Hindlimb muscle (tissue), 1 donor: ENCODE measurements at regions not wholly inside any gene's neighbourhood (a gene's known extent, or its start where the extent isn't known, plus 50 kb on each side); places are given as distances from the start of the nearest gene placed in this dataset.
"Not testable (repeated sequence)": the region's sequence is repeated elsewhere in the genome, so short reads cannot be mapped to it uniquely, and the experiment has no call there.

Experiments
- DNase-seq: peaks from one replicate; pipeline ENCODE4 v3.0.0-alpha.2; 2013

DNA sequence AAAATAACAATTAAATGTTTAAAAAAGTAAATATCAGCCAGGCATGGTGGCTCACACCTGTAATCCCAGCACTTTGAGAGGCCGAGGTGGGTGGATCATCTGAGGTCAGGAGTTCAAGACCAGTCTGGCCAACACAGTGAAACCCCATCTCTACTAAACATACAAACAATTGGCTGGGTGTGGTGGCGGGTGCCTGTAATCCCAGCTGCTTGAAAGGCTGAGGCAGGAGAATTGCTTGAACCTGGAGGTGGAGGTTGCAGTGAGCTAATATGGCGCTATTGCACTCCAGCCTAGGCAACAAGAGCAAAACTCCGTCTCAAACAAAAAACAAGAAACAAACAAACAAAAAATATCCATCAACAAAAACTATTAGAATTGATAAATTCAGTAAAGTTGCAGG lies 77.5 kb downstream of the SNX5 start:
- DNase-seq, result not testable (repeated sequence)

DNA sequence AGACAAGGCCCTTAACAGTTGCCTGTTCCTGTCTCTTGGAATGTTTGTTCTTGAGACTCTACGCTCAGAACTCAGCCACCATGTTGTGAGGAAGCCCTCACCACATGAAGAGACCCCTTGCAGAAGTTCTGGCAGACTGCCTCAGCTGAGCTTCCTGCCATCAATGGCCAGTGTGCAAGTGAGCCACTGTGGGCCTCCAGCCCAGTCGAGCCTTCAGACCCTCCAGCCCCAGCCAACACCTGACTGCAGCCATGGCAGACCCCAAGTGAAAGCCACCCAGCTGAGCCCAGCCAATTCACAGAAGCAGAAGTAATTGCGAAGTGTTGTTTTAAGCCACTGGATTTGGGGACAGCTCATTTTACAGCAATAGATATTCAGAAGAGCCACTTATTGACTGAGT lies 78.3 kb downstream of the SNX5 start:
- DNase-seq, result no peak

DNA sequence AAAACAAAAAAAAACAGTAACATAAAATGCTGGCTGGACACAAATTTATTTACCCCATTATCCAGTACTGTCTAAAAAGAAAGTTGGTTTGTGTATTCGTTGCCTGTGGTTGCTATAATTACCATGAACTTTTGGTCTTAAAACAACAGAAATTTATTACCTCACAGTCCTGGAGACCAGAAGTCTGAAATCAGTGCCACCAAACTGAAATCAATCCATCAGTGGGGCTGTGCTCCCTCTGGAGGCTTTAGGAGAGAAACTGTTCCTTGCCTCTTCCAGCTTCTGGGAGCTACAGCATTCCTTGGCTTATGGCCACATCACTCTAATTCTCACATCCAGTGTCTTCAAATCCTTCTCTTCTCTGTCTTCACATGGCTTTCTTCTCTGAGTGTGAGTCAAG lies 79.4 kb downstream of the SNX5 start:
- DNase-seq, result no peak

DNA sequence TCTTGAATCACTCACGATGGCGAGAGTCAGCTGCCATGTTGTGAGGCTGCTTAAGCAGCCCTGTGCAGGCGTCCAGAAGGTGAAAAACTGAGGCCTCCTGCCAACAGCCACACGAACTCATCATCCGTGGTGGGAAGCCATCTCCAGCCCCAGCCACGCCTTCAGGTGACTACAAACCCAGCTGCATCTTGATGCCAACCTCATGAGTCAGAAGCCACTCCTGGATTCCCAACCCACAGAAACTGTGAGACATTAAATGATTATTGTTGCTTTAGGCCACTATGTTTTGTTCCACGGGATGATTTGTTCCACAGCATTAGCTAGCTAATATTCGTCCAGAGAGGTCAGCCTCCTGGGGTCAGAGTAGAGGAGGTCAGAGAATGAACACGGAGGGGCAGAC lies 80.5 kb downstream of the SNX5 start:
- DNase-seq, result no peak

DNA sequence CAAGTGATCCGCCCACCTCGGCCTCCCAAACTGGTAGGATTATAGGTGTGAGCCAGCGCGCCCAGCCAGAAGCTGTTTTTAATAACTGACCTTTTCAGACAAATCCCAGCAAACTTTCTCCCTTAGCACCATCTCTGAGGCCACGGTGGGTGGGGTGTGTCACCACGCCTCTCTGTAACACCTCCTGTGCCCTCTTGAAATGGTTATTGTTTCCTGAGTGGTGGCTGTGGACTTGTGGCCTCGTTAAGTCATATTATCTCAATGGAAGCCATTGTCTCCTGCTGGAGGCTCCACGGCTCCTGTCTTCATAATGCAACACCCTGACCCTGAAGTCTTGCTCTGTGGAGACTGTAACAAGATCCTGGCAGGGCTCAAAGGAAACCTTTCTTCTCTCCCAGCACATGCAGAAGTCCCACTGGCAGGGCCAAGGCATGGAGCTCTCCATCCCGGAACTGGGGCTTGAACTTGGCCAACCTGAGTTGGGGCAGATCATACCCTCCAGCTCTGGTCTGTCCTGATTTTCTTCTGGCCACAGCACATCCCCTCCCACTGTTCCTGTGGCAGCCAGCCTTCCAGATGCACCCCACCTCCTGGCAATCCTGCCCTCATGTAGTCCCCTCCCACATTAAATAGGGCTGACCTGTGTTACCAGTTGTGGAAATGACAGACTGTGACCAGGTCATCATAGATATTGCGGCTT lies 81.1 kb downstream of the SNX5 start:
- no peak for DNase-seq

DNA sequence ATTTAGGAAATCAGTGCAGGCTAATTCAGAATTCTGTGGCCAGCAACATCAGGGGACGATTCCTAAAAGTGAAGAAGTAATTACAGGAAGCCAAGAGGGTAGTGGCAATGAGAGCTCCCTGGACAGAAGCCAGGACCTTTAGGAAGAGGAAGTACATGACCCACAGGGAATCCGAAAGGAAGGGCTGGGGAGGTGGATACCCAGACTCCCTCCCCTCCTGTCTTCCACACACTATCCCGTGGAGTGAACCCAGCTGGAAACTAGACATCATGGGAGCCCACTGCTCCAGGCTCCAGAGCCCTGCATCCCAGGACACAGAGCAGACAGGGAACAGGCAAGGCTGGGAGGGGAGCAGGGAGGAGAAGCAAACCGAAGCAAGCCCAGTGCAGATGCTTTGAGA lies 83.0 kb downstream of the SNX5 start:
- peak; percentile 52 for DNase-seq

DNA sequence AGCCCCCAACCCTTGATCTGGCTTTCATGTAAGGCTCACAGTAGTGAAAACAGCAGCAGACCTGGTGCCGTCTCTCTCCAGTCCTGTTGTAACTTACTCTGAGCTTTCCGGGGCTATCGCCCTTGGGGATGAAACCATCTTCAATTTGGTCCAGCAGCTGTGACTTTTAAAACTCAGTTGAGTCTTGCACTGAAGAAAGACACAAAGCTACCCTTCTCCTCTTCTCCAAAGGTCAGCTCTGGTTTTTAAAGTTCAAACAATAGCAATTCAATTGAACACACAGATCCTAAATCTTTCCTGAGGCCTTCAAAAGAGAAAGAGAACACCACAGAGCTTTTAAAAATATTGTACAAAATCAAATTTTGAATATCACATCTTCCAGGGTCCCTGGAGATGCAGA lies 83.5 kb downstream of the SNX5 start:
- DNase-seq, result no peak

DNA sequence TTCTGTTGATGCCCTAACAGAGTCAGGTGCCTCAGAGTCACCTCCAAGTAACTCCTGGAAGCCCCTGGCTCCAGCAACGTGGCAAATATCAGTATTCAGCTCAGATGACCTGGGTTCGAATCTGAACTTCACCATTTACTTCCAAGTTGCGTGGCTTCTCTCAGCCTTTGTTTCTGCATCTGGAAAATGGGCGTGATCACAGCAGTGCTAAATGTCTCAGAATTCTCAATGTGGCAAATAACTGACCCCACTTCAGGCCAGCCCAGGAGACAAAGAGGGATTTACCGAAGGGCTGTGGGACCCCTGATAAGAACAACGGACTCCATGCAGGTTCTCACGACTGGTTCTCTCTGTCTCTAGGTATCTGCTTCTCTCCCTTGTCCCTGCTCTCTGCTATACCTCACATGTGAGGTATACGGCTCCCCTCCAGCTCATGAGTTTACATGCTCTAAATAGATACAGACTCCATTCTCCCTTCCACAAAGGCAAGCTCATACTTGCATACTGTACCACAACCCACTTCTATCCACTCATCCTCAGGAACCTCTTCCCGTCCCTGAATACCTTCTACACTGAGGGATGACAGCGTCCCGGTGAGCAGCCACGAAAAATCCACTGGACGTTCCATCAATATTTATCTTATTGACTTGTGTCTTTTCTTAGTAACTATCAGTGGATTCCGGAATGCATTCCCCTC lies 84.1 kb downstream of the SNX5 start:
- DNase-seq, result no peak

DNA sequence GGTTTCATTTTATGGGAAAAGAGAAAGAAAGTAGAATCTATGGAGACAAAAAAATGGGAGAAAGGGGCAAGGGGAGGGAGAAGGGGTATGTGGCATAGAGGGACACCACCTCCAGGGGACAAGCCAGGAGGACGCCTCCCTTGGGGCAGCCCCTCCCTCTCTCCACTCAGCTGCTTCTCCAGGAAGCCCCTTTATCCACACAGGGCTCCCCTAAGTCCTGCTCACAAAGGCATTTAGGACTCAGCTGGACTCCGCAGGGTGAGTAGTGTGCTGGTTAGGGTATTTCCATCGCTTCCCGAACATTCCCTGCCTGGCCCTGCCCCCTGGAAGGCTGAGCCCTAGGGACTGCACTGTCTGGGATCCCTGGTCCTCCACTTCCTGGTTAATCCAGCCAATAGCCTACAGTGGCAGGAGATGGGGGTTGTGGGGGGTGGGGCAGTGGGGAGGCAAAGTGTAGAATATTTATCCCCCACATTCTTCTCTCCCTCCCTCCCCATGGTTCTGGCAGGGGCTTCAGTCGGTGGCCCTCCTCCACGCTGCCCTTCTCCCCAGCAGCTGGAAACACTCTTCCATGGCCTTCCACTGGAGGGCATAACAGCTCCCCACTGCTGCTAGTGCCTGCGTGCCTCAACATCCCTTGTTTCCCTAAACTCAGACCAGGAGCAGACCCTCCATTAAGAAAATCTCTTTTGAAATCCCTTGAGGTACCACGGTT lies 84.8 kb downstream of the SNX5 start:
- no peak for DNase-seq

DNA sequence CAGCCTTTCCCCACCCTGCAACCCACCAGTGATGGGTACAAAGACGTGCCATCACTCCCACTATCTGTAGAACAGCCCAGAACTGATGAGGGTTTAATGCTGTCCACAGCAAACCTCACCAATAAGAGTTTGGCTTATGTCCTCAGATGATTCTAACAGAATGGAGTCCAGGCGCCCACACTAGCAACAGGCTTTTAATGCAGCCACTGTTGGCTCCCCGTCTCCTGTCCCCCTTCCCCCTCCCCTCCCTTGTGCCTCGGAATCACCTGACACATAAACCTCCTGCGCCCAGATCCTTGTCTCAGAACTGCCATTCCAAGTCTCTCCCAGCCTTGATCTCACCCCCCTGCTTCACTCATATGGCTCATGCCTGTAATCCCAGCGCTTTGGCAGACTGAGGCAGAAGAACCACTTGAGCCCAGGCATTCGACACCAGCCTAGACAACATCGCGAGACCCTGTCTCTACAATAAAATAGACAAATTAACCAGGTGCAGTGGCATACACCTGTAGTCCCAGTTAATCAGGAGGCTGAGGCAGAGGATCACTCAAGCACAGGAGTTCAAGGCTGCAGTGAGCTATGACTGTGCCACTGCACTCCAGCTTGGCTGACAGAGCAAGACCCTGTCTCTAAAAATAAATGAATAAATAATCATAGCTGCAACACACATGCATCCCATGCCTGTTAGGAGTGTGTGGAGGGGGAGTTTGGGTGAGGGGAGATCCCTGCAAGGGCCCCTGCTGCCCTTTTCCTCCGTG lies 85.6 kb downstream of the SNX5 start:
- DNase-seq, result peak; percentile 23

DNA sequence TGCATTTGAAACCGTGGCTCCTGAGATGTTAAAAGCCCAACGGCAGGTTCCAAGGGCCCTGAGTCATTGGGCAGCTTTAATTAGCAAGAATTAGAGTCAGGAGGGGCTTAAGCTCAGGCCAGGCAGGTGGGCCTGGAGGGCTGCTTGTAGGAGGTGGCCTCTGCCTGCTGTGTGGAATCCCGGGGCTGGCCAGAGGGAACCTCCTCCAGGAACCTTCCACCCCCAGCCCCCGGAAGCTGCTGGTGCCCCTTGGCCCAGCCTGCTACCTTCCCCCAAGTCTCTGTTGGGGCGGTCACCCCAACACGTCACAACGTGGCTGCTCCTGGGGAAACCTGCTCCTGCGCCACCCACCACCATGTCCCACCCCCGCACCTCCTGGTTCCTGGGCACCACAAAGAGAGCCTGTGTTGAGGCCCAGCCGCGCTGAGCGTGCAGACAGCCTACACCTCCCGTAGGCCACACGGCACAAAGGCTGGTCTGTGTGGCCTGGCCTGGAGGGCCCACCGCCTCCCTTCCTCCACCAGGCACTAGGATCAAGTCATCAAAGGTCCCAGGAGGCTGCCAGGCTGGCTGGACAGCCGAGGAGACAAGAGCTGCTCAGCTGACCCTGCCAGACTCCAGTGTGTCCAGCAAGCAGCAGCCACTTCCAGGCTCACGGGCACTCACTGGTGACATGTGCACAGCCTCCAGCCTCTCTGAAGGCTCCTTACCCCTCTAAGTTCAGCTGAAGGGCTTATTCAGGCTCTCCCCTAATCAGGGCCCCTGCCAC lies 86.3 kb downstream of the SNX5 start:
- DNase-seq, result no peak

DNA sequence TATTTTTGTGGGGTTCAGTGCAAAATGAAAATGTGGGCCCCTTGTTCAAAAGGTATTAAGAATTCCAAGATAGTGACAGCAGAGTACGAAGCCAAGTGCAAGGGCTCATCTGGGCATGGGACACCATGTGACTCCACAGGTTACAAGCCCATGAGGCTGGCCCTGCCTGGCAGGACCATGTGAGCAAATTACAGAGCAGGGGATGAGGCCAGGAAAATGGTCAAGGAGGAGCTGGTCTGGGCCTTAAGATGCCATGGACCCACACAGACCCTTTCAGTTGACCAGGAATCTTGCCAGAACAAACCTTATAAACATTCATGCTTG lies 86.9 kb downstream of the SNX5 start:
- no peak for DNase-seq

DNA sequence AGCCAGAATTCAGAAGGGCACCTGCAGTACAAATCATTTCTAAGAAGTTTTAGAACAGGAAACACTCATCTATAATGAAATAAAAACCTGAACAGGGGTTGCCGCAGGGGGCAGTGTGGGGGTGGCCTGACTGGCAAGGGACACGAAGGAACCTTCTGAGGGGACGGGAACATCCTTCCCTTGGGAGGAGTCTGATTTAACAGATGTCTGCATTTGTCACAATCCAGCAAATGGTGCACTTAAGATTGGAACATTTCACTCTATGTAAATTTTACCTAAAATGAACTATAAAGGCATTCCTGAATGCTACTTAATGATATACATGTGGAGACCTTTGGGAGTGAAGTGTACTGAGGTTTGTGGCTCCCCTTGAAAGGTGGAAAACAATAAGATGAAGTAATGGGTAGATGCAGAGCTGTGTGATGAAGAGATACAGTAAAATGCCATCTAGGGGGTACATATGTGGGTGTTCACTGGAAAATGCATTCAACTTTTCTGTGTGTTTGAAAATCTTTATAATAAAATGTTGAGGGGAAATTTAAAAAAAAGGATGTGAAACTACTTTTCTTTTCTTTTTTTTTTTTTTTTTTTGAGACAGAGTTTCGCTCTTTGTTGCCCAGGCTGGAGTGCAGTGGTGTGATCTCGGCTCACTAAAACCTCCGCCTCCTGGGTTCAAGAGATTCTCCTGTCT lies 89.5 kb downstream of the SNX5 start:
- DNase-seq, result no peak

DNA sequence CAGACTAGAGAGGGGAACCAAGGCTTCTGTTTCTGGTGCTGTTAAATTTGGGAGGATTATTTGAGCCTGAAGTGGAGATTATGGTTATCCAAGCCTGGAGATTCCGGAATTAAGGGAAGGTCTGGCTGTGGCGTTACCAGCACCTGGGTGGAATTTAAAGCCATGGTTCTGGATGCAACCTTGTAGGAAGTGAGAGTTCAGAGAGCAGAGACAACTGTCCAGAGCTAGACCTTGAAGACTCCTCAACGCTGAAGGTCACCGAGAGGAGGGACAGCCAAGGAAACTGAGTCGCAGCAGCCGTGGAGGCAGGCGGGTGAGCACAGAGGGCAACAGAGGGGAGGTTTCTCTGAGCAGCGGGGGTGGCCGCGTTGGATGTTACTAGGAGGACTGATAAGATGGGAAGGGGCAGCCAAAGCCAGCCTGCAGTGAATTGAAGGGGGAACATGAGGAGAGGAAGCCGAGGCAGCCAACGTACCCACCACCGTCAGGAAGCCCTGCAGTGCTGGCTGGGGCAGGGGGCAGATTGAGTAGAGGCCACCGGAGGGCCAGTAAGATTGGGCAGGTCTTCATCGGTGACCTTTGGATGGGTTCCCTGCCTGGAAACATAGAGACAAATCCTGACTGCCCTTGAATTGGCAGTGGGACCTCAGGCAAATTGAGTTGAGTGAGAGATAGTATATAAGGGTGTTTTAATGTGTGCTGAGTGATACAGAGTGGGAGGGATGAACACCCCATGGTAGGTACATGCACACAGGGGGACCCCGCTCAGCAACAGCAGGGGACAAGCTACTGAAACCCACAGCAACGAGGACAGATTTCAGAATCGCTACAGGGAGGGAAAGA lies 90.3 kb downstream of the SNX5 start:
- DNase-seq, result no peak

DNA sequence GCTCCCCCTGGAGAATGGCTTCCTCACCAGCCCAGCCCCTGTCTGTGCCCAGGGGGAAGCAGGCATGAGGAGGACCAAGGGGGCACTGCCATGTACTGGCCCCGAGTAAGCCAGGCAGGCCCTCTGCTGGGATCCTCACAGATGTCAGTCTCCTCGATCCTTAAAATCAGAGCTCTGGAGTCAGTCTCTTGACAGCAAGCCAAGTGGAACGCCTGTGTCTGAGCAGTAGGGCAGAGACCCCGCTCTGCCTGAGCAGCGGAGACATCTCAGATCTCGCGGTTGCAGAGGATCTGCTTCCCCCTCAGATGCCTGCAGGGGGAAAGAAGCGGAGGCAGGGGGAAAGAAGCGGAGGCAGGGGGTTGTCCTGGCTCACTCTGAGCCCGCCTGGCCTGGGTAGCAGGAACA lies 92.6 kb downstream of the SNX5 start:
- peak; percentile 56 for DNase-seq

DNA sequence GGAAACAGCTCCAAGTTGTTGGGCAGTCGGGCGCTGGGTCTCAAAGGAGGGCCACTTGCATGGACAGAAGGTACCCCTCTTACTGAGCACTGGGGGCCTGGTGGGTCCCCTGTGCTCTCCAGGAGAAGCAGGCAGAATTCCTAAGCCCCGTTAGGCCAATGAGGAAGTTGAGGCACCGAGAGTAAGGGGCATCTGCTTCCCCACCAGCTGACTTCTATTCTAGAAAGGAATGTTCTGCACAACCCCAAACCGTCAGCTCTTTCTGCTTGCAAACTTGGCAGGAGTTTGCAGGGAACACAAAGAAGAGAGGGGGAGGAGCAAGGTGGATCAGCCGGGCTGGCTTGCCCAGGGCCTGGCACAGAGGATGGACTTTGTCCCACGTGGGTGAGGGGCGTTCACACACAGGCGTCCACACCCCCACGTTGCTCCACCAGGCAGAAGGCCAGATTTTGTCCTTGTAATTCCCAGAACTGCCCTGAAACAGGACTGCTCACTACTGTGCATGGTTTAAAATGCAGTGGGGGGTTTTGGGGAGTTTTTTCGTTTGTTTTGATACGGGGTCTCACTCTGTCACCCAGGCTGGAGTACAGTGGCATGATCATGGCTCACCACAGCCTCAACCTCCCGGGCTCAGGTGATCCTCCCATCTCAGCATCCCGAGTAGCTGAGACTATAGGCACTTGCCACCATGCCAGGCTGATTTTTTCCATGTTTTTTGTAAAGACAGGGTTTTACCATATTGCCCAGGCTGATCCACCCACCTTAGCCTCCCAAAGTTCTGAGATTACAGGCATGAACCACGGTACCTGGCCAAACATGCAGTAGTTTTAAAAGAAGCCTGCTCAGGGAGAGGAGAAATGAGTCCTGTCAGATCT lies 93.3 kb downstream of the SNX5 start:
- peak; percentile 78 for DNase-seq

DNA sequence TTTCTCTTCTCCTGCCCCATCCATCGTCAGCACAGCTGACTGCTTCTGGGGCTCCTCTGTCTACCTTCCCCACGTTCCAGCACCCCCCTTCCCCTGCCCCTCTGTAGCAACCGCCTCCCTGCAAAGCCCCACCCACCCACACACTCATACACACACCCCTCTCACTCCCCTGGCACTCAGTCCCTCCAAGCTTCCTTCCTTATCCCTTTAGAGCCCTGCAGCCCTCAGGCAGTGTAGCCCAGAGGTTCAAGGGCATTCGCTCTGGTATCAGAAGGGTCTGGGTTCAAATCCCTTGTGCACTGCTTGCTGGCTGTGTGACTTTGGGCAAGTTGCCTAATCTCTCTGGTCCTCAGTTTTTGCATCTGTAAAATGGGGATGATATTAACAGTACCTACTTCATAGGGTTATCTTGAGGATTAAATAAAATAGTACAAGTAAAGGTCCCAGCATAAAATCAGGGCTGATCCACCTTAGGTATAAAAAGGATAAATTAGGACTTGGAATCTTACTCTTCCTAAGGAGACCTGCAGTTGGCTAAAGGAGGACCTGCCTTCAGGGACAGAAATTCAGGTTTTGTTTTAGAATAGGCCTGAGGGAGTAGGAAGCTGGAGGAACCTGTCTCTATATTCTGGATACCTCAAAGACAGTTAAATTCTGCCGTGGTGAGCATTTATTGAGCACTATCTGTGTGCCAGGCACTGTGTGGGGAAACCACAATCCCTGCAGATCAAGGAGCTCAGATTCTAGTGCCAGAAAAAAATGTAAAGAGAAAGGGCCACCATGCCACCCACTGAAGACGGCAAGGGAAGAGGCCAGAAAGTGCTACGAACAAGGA lies 94.1 kb downstream of the SNX5 start:
- no peak for DNase-seq

DNA sequence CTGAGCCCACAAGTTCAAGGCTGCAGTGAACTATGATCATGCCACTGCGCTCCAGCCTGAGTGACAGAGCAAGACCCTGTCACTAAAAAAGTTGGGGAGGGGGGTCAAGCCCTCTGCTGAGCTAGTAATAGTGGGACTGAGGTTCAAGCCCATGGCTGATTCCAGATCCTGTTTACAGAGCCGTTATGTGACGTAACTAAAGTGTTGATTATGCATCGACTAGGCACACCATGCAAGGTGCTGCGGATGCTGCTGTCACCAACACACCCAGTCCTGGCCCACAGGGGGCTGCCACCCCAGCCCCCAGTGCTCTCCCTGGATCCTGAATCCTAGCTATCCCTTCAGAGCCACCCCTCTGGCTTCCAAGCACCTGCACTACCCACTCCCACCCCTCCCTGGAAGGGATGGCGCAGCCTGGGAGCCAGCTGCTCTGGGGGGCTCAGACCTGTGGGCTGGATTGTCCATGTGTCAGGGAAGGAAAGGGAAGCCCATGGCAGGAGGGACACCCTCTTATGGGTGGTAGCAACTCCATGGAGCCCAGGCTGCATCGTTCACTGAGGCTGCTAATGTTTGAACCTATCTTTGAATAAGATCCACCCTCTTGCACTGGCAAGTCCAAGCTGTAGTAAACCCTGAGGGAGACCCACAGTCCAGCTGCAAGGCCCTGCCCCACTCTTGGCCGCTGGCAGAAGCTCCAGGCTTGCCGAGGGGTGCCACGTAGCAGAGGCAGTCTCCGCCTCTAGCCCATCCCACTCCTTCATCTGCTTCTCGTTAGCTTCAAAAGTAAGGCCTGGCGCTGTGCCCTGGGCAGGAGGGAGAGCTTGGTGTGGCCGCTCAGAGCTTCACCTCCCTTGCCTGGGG lies 95.0 kb downstream of the SNX5 start:
- DNase-seq, result peak; percentile 93
